ENCODE measurements at regions not wholly inside any gene's neighbourhood (a gene's known extent, or its start where the extent isn't known, plus 50 kb on each side); places are given as distances from the start of the nearest gene placed in this dataset.

DNA sequence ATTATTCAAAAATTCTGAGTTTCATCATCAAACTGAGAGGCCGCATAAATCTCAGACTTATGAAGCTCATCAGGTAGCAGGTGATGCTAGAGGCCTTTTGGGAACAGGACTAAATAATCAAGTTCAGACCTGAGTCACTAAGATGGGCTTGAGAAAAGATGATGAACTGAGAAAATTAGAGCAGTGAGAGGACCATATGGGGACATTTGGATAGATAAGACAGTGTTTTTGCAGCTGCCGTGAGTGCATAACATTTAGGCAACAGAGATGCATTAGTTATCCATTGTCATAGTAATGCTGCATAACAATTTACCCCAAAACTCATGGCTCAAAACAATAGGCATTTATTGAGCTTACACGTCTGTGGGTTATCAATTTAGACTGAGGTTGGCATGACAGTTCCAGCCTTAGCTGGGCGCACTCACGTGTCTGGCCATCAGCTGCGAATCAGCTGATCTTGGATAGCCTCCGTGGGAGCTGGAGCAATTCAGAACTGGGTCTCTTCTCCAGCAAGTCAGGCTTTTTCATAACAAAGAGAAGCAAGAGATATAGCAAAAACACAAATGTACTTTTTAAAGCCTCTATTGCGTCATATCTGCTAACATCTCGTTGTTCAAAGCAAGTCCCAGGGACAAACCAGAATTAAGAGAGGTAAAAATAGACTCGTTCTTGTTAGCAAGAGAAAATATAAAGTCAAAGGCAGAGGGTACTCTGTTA lies 72.8 kb downstream of the CAPZA3 start:
- H3K4me2 ChIP-seq (ENCODE audit: control insufficient read depth, insufficient read depth) = no peak overlapping the region
- CTCF ChIA-PET = no interaction called here
- DNase-seq (ENCODE audit: low read depth, low spot score) = no peak
- FAIRE-seq = no peak
- no peaks in the 10 kb centered on the region for H3K27me3 ChIP-seq (replicated peaks in 1 of 2; ENCODE audit: control insufficient read depth in 2 of 2, insufficient read depth in 2 of 2, low read length in 1 of 2)
- no peak for TF ChIP-seq RBBP5 (conservative IDR thresholded peaks at IDR 0.05)
- no peak for TF ChIP-seq KDM1A (IDR thresholded peaks at IDR 0.05; ENCODE audit: borderline replicate concordance)
- no peak for TF ChIP-seq ZSCAN29 (IDR thresholded peaks at IDR 0.05)
- no peak for TF ChIP-seq CHD2 (IDR thresholded peaks at IDR 0.05; ENCODE audit: borderline replicate concordance, low read depth, low read length)
- TF ChIP-seq MYC (IDR thresholded peaks at IDR 0.05; ENCODE audit: insufficient read depth, insufficient read length, insufficient replicate concordance, low read length, severe bottlenecking) = no peak
- no peak for TF ChIP-seq TARDBP (IDR thresholded peaks at IDR 0.05; ENCODE audit: borderline replicate concordance)
- no peak for TF ChIP-seq SPI1 (IDR thresholded peaks at IDR 0.05; ENCODE audit: borderline replicate concordance, insufficient read depth, low read depth, low read length)
- TF ChIP-seq, protein P1, sequence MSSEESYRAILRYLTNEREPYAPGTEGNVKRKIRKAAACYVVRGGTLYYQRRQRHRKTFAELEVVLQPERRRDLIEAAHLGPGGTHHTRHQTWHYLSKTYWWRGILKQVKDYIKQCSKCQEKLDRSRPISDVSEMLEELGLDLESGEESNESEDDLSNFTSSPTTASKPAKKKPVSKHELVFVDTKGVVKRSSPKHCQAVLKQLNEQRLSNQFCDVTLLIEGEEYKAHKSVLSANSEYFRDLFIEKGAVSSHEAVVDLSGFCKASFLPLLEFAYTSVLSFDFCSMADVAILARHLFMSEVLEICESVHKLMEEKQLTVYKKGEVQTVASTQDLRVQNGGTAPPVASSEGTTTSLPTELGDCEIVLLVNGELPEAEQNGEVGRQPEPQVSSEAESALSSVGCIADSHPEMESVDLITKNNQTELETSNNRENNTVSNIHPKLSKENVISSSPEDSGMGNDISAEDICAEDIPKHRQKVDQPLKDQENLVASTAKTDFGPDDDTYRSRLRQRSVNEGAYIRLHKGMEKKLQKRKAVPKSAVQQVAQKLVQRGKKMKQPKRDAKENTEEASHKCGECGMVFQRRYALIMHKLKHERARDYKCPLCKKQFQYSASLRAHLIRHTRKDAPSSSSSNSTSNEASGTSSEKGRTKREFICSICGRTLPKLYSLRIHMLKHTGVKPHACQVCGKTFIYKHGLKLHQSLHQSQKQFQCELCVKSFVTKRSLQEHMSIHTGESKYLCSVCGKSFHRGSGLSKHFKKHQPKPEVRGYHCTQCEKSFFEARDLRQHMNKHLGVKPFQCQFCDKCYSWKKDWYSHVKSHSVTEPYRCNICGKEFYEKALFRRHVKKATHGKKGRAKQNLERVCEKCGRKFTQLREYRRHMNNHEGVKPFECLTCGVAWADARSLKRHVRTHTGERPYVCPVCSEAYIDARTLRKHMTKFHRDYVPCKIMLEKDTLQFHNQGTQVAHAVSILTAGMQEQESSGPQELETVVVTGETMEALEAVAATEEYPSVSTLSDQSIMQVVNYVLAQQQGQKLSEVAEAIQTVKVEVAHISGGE (CRISPR knock-in tag; IDR thresholded peaks at IDR 0.05) = no peak
- TF ChIP-seq SUZ12 (IDR thresholded peaks at IDR 0.05; ENCODE audit: unreplicated experiment) = no peak
- POLR2A ChIA-PET = no interaction called here
- no peaks in the 10 kb centered on the region for H3K4me1 ChIP-seq (ENCODE audit: control insufficient read depth, insufficient read depth, low read length)
- SMC1A ChIA-PET (ENCODE audit: uncharacterized antibody, unreplicated experiment) = interaction anchor here (1.2 kb wide), 1 partner anchor 8 kb away, joined by 3 read pairs; no protein-coding TSS in a partner anchor
- intact Hi-C loops (cut with micrococcal nuclease; ENCODE audit: unreplicated experiment) (no loop called here), in situ Hi-C loops (cut with MboI) (no loop called here)
- WGBS (ENCODE audit: insufficient coverage, insufficient replicate concordance, low lambda C conversion rate, missing lambda C conversion rate) = 27% methylated on average over 10 of the region's 10 CpGs
- H3K9ac ChIP-seq (ENCODE audit: control insufficient read depth, insufficient read depth, low read length) = no peak overlapping the region
- H3K79me2 ChIP-seq (ENCODE audit: control insufficient read depth, insufficient read depth, low read length) = no peaks in the 10 kb centered on the region
- H3K9me3 ChIP-seq (replicated peaks; ENCODE audit: control insufficient read depth, insufficient read depth, low read length) = no peaks in the 10 kb centered on the region; the same call in 2 of the 3 replicates
- RAD21 ChIA-PET (ENCODE audit: unreplicated experiment) = no interaction called here
- no peak overlapping the region for H3K27ac ChIP-seq (ENCODE audit: control insufficient read depth, insufficient read depth)
- no peak overlapping the region for H3K4me3 ChIP-seq
- no peak overlapping the region for H2AFZ ChIP-seq (ENCODE audit: control insufficient read depth, low read depth, low read length)
- no TSS peak for BruUV-seq (replicated peaks)
- H4K20me1 ChIP-seq (ENCODE audit: control insufficient read depth, insufficient read depth) = no peaks in the 10 kb centered on the region
- no peak for ATAC-seq
- no peaks in the 10 kb centered on the region for H3K36me3 ChIP-seq (ENCODE audit: control insufficient read depth in 2 of 2, insufficient read depth in 2 of 2, low read length in 1 of 2)

Data from GM12878 (cell line).